SK-N-MC (cell line): ENCODE measurements at regions not wholly inside any gene's neighbourhood (a gene's known extent, or its start where the extent isn't known, plus 50 kb on each side); places are given as distances from the start of the nearest gene placed in this dataset.

Source experiments
- EZH2 ChIP-seq: fragments of 200-600 bp; sonication (generic); IDR thresholded peaks from one replicate; pipeline ENCODE4 v1.6.1; 2017; ENCODE audit warnings: antibody characterized with exemption
- FOXP2 ChIP-seq: optimal IDR thresholded peaks from 2 replicates; pipeline ENCODE3; 2011; ENCODE audit warnings: mild to moderate bottlenecking, moderate library complexity; ENCODE audit not compliant: insufficient read depth; ENCODE audit errors: extremely low read length, control extremely low read depth
- POLR2AphosphoS5 ChIP-seq: IDR thresholded peaks from 2 replicates; pipeline ENCODE4 v1.6.1; 2012; ENCODE audit warnings: mild to moderate bottlenecking, low read depth, low read length, borderline replicate concordance

DNA sequence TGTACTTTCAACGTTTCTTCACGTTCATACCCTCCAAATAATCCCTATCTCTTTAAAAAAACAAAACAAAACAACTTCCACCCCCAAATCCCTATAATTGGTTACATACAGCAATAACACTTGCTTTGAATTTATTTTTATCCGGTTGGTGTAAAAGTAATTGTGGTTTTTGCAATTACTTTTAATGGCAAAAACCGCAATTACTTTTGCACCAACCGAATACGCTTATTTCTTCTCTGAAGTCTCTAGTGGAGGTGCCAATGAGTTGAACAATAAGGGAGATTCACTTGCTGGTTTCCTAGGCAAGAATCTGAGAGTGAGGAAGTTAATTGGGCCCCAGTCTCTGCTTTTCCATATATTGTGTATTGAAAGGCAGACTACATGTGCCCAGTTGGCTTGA is 133.3 kb downstream of the DACT1 start:
- TF ChIP-seq EZH2, result no peak
- no peak for TF ChIP-seq POLR2AphosphoS5
- no peak for TF ChIP-seq FOXP2
